Mesothelial cell of epicardium (in vitro differentiated cells): ENCODE measurements at regions not wholly inside any gene's neighbourhood (a gene's known extent, or its start where the extent isn't known, plus 50 kb on each side); places are given as distances from the start of the nearest gene placed in this dataset.

Experiments used
- DNase-seq, 2 experiments: peaks; one replicate each; pipeline ENCODE4 v3.0.0; 2021; ENCODE audit warnings: low spot score in 2 of 2; ENCODE audit not compliant: unreplicated experiment in 2 of 2
- H3K27ac Mint-ChIP-seq: 2 replicates; pipeline ENCODE4 v1.8.0; 2021; ENCODE audit warnings: mixed read lengths
- H3K27me3 Mint-ChIP-seq: 2 replicates; pipeline ENCODE4 v1.8.0; 2021; ENCODE audit warnings: low read depth, mixed read lengths
- H3K36me3 Mint-ChIP-seq: 2 replicates; pipeline ENCODE4 v1.8.0; 2021; ENCODE audit warnings: mixed read lengths
- H3K4me1 Mint-ChIP-seq: 2 replicates; pipeline ENCODE4 v1.8.0; 2021; ENCODE audit warnings: mixed read lengths
- H3K4me3 Mint-ChIP-seq: 2 replicates; pipeline ENCODE4 v1.8.0; 2021; ENCODE audit warnings: mild to moderate bottlenecking, moderate library complexity, mixed read lengths
- H3K9me3 Mint-ChIP-seq: 2 replicates; pipeline ENCODE4 v1.8.0; 2021; ENCODE audit warnings: mixed read lengths
- TF ChIP-seq, protein P1 (sequence below): fragments of 200-600 bp; sonication (generic); IDR thresholded peaks from one replicate; pipeline ENCODE4 v1.5.0; 2021; ENCODE audit warnings: antibody characterized with exemption; ENCODE audit not compliant: unreplicated experiment

GRCh38 chr2:66938471-66938967 is 458.6 kb upstream of the ETAA1 start:
- TF ChIP-seq, protein P1, sequence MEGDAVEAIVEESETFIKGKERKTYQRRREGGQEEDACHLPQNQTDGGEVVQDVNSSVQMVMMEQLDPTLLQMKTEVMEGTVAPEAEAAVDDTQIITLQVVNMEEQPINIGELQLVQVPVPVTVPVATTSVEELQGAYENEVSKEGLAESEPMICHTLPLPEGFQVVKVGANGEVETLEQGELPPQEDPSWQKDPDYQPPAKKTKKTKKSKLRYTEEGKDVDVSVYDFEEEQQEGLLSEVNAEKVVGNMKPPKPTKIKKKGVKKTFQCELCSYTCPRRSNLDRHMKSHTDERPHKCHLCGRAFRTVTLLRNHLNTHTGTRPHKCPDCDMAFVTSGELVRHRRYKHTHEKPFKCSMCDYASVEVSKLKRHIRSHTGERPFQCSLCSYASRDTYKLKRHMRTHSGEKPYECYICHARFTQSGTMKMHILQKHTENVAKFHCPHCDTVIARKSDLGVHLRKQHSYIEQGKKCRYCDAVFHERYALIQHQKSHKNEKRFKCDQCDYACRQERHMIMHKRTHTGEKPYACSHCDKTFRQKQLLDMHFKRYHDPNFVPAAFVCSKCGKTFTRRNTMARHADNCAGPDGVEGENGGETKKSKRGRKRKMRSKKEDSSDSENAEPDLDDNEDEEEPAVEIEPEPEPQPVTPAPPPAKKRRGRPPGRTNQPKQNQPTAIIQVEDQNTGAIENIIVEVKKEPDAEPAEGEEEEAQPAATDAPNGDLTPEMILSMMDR = no peak
- no peaks in the 10 kb centered on the region for H3K36me3 Mint-ChIP-seq

DNA sequence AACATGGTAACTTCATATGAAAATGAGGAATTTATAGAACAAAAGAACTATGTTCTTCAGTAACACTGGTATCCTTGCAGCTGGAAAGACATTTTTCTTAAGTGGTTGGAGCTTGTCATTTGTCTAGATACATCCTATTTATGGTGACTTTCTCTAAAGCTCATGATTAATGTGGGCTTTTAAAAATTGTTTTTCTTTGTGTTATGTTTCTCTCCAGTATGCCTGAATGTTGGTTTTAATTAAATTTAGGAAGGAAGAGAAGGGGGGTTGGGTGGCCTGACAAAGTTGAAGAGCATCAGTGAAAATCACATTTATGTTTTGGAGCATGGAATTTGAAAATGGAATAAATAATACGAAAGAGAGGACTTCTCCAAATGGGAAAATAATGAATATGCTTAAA is 457.1 kb upstream of the ETAA1 start:
- TF ChIP-seq, protein P1 = no peak
- Mint-ChIP-seq H3K9me3 (peaks cover 5% of the 10 kb centered on the region), H3K27ac (peak overlapping the region; percentile 80), H3K4me3 (no peak overlapping the region), H3K4me1 (peaks cover 44% of the 10 kb centered on the region), H3K36me3 (no peaks in the 10 kb centered on the region), H3K27me3 (no peaks in the 10 kb centered on the region)
- no peak for DNase-seq

More at GRCh38 chr2:66938471-66938967, 458.6 kb upstream of the ETAA1 start:
- Mint-ChIP-seq H3K9me3 (peaks cover 5% of the 10 kb centered on the region), H3K4me1 (peaks cover 45% of the 10 kb centered on the region), H3K27me3 (no peaks in the 10 kb centered on the region), H3K4me3 (no peak overlapping the region), H3K27ac (peak overlapping the region; percentile 77)
- DNase-seq = no peak

- TF ChIP-seq, protein P1 = no peak
- peaks cover 11% of the 10 kb centered on the region for H3K9me3 Mint-ChIP-seq
- no peaks in the 10 kb centered on the region for H3K27me3 Mint-ChIP-seq
- DNase-seq = no peak
- H3K27ac Mint-ChIP-seq = no peak overlapping the region
- H3K4me3 Mint-ChIP-seq = no peak overlapping the region
- peaks cover 4% of the 10 kb centered on the region for H3K4me1 Mint-ChIP-seq
- H3K36me3 Mint-ChIP-seq = peaks cover 2% of the 10 kb centered on the region
These were observed 448.9 kb upstream of the ETAA1 start for GRCh38 chr2:66948234-66948633.

DNA sequence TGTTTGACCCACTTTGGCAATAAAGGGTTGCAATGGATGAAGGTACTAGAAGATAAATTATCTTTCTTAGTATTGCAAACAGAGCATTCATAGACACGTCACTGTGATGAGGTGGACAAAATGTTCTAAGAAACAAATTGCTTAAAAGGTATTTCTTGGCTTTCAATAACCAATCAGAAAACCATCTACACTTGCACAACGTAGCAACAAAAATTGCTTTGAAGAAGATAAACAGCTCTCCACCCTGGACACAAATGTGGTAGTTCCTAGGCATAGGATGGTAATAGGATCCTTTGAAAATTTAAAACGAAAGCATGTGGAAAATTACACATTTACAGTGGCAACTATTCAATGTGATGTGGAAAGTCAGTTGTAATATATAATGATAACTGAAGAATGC is 439.9 kb upstream of the ETAA1 start:
- Mint-ChIP-seq H3K4me3 (no peak overlapping the region), H3K9me3 (no peaks in the 10 kb centered on the region), H3K4me1 (peaks cover 54% of the 10 kb centered on the region), H3K36me3 (no peaks in the 10 kb centered on the region), H3K27me3 (no peaks in the 10 kb centered on the region), H3K27ac (peak overlapping the region; percentile 78)
- no peak for DNase-seq
- TF ChIP-seq, protein P1 = no peak

DNA sequence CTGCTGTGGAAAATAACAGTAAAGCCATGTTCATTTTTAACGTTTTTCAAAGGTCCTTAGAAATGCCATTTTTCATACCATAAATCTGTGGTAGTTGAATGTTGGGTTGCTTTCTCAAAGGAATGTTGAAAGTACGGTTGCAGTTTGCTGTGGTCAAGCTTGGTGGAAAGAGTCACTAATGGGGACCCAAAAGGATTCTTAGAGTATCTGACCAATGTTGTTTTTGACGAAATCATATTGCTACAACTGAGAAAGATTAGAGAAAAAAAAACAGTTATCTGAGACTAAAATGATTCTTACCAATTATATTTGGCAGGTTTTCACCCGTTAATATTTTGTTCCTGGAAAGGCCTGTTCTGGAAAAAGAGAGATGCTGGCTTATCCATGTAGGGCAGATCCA is 439.5 kb upstream of the ETAA1 start:
- Mint-ChIP-seq H3K27ac (peak overlapping the region; percentile 78), H3K27me3 (no peaks in the 10 kb centered on the region), H3K9me3 (no peaks in the 10 kb centered on the region), H3K4me1 (peaks cover 59% of the 10 kb centered on the region), H3K4me3 (no peak overlapping the region), H3K36me3 (no peaks in the 10 kb centered on the region)
- TF ChIP-seq, protein P1 = no peak
- DNase-seq = no peak

DNA sequence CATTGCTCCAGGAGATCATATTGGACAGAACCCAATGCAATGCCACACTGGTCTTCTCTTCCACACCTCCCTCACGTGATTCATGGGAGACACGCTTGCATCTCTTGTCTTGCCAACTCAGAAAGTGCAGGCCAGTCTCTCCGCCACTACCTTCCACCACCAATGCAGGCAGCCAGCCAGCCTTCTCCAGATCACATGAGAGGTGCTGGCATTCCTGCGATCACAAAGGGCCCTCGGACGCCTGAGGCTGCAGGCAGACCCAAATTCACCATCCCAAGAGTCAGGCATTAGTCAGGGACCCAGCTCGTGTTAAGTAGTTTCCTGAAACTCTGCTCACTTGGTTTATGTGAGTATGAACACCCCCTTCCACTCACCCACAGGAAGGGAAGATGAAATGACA is 437.0 kb upstream of the ETAA1 start:
- no peak for DNase-seq
- TF ChIP-seq, protein P1 = no peak
- no peak overlapping the region for H3K4me3 Mint-ChIP-seq
- no peaks in the 10 kb centered on the region for H3K27me3 Mint-ChIP-seq
- no peaks in the 10 kb centered on the region for H3K36me3 Mint-ChIP-seq
- peaks cover 68% of the 10 kb centered on the region for H3K4me1 Mint-ChIP-seq
- no peaks in the 10 kb centered on the region for H3K9me3 Mint-ChIP-seq
- peak overlapping the region; percentile 89 for H3K27ac Mint-ChIP-seq
